OCI-LY7 (cell line): ENCODE measurements at regions not wholly inside any gene's neighbourhood (a gene's known extent, or its start where the extent isn't known, plus 50 kb on each side); places are given as distances from the start of the nearest gene placed in this dataset.

Experiments used
- BruUV-seq: library from RNA; stranded (reverse); fragments of 400-500 nt; replicated peaks from 2 replicates; lab custom pipeline; 2021; lab: Mats Ljungman, UMichigan
- CTCF ChIA-PET: fragments of 300-600 bp; sonication (Branson Sonifier 250); formaldehyde crosslinking; loops from one replicate; lab custom pipeline; 2022; ENCODE audit warnings: antibody characterized with exemption; ENCODE audit not compliant: unreplicated experiment; lab: Charles Lee
- POLR2A ChIA-PET: fragments of 300-600 bp; sonication (Branson Sonifier 250); formaldehyde crosslinking; loops from one replicate; lab custom pipeline; 2022; ENCODE audit warnings: antibody characterized with exemption; lab: Charles Lee
- DNase-seq: peaks from one replicate; pipeline ENCODE4 v3.0.0-alpha.2; 2015; ENCODE audit warnings: low spot score
- H2AFZ ChIP-seq: fragments of 200-600 bp; sonication (generic), shearing (Covaris generic); 2 replicates; pipeline ENCODE4 v1.6.1; 2014; ENCODE audit warnings: mild to moderate bottlenecking, antibody characterized with exemption, low read length, moderate library complexity
- H3K27ac ChIP-seq: fragments of 200-600 bp; sonication (generic); 2 replicates; pipeline ENCODE4 v1.5.1; 2014; ENCODE audit warnings: mixed run types, low read depth, mild to moderate bottlenecking, moderate library complexity, low read length, inconsistent platforms; ENCODE audit not compliant: poor library complexity, severe bottlenecking
- H3K36me3 ChIP-seq: fragments of 200-600 bp; sonication (generic); 2 replicates; pipeline ENCODE4 v1.6.1; 2014; ENCODE audit warnings: mild to moderate bottlenecking, antibody characterized with exemption, low read length, moderate library complexity, mixed read lengths; ENCODE audit not compliant: insufficient read depth
- H3K4me1 ChIP-seq: fragments of 200-600 bp; sonication (generic); 2 replicates; pipeline ENCODE4 v1.5.1; 2014; ENCODE audit warnings: mild to moderate bottlenecking, low read length; ENCODE audit not compliant: insufficient read depth, poor library complexity, severe bottlenecking
- H3K4me2 ChIP-seq: fragments of 200-600 bp; sonication (generic); 2 replicates; pipeline ENCODE4 v1.6.1; 2014; ENCODE audit warnings: mild to moderate bottlenecking, low read length
- H3K4me3 ChIP-seq: fragments of 200-600 bp; sonication (generic); 2 replicates; pipeline ENCODE4 v1.5.1; 2014; ENCODE audit warnings: mild to moderate bottlenecking, low read depth, low read length; ENCODE audit not compliant: poor library complexity, severe bottlenecking
- H3K79me2 ChIP-seq: fragments of 200-600 bp; sonication (generic); 2 replicates; pipeline ENCODE4 v1.6.1; 2016; ENCODE audit warnings: low read depth, mild to moderate bottlenecking, low read length, moderate library complexity, mixed read lengths; ENCODE audit not compliant: insufficient read depth
- H3K9me2 ChIP-seq: fragments of 200-600 bp; sonication (generic); 2 replicates; pipeline ENCODE4 v1.6.1; 2016; ENCODE audit warnings: mild to moderate bottlenecking, low read length, mixed read lengths; ENCODE audit not compliant: insufficient read depth
- H3K9me3 ChIP-seq: fragments of 200-600 bp; sonication (generic); 2 replicates; pipeline ENCODE4 v1.6.1; 2014; ENCODE audit warnings: mild to moderate bottlenecking, mixed run types, low read length, mixed read lengths
- H4K20me1 ChIP-seq: fragments of 200-600 bp; sonication (generic); 2 replicates; pipeline ENCODE4 v1.6.1; 2014; ENCODE audit warnings: mild to moderate bottlenecking, antibody characterized with exemption, low read length, moderate library complexity, mixed read lengths; ENCODE audit not compliant: insufficient read depth
- EZH2phosphoT487 ChIP-seq: fragments of 200-600 bp; sonication (generic); IDR thresholded peaks from 2 replicates; pipeline ENCODE4 v1.6.1; 2018; ENCODE audit warnings: low read depth, borderline replicate concordance, mild to moderate bottlenecking, mixed run types, antibody characterized with exemption, low read length, moderate library complexity, mixed read lengths
- intact Hi-C: fragments of 100-400 bp; cut with micrococcal nuclease; formaldehyde crosslinking; loops from one replicate; pipeline ENCODE4 v1.10.0; 2022; ENCODE audit not compliant: unreplicated experiment
- TF ChIP-seq, protein P1 (sequence below): fragments of 200-600 bp; sonication (generic); conservative IDR thresholded peaks from 2 replicates; pipeline ENCODE4 v1.5.1; 2014; ENCODE audit warnings: mild to moderate bottlenecking, antibody characterized with exemption, low read length, moderate library complexity, mixed read lengths

DNA sequence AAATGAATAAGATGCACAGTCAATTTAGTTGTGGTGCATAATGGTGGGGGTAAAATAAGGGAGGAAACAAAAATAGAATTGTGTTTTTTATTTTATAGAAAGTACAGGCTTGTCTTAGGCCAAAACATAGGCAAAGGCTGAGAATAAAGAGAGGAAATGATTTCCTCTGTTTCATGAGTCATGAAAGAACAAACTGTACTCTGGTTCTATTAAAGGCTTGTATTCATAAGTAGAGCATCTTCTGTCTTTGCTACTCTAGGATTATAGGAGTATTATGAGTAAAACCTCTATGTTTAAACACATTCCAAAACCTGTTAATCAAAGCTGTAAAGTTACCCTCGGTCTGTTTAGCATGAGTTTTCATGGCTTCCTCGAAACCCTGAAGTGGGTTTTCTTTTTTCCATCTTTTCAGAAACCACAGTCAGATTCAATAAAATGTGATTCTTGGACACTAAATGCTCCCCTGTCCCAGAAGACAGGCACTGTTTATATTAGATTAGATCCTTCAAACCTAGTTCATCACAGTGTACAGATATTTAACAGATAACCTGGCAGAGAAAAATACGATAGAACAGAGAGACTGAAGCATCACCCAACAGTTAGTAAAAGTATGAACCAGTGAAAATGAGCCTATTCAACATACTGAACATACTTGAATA, 473.9 kb upstream of the CYLC2 start:
- H4K20me1 ChIP-seq = no peaks in the 10 kb centered on the region
- BruUV-seq = no TSS peak
- no peaks in the 10 kb centered on the region for H3K36me3 ChIP-seq
- H3K79me2 ChIP-seq = no peaks in the 10 kb centered on the region
- H3K4me3 ChIP-seq = no peak overlapping the region
- H3K9me3 ChIP-seq = no peaks in the 10 kb centered on the region
- TF ChIP-seq EZH2phosphoT487 = no peak
- TF ChIP-seq, protein P1, sequence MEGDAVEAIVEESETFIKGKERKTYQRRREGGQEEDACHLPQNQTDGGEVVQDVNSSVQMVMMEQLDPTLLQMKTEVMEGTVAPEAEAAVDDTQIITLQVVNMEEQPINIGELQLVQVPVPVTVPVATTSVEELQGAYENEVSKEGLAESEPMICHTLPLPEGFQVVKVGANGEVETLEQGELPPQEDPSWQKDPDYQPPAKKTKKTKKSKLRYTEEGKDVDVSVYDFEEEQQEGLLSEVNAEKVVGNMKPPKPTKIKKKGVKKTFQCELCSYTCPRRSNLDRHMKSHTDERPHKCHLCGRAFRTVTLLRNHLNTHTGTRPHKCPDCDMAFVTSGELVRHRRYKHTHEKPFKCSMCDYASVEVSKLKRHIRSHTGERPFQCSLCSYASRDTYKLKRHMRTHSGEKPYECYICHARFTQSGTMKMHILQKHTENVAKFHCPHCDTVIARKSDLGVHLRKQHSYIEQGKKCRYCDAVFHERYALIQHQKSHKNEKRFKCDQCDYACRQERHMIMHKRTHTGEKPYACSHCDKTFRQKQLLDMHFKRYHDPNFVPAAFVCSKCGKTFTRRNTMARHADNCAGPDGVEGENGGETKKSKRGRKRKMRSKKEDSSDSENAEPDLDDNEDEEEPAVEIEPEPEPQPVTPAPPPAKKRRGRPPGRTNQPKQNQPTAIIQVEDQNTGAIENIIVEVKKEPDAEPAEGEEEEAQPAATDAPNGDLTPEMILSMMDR = no peak
- DNase-seq = no peak
- H3K4me1 ChIP-seq = no peaks in the 10 kb centered on the region
- POLR2A ChIA-PET = no interaction called here
- H3K4me2 ChIP-seq = no peak overlapping the region
- H2AFZ ChIP-seq = no peak overlapping the region
- 0 out of 2 replicates have a peak, but pooled peaks cover 4% of the 10 kb centered on the region for H3K9me2 ChIP-seq
- no peak overlapping the region for H3K27ac ChIP-seq
- CTCF ChIA-PET = no interaction called here
- intact Hi-C loops = no loop called here

DNA sequence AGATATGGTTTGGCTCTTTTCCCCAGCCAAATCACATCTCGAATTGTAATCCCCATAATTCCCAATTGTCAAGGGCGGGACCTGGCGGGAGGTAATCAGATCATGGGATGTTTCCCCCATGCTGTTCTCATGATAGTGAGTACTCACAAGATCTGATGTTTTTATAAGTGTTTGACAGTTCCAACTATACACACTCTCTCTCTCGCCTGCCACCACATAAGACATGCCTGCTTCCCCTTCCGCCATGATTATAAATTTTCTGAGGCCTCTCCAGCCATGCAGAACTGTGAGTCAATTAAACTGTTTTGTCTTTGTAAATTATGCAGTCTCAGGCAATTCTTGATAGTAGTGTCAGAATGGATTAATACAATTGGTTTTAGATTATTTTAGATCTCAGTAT, 475.7 kb upstream of the CYLC2 start:
- intact Hi-C loops = no loop called here
- no peak overlapping the region for H3K4me3 ChIP-seq
- ChIA-PET POLR2A (no interaction called here), CTCF (no interaction called here)
- H3K27ac ChIP-seq = no peak overlapping the region
- H4K20me1 ChIP-seq = no peaks in the 10 kb centered on the region
- H3K36me3 ChIP-seq = no peaks in the 10 kb centered on the region
- no TSS peak for BruUV-seq
- H3K79me2 ChIP-seq = no peaks in the 10 kb centered on the region
- no peaks in the 10 kb centered on the region for H3K9me2 ChIP-seq
- H2AFZ ChIP-seq = no peak overlapping the region
- no peak for DNase-seq
- no peaks in the 10 kb centered on the region for H3K9me3 ChIP-seq
- no peak overlapping the region for H3K4me2 ChIP-seq
- H3K4me1 ChIP-seq = no peaks in the 10 kb centered on the region
- TF ChIP-seq EZH2phosphoT487 = no peak
- TF ChIP-seq, protein P1 = no peak

DNA sequence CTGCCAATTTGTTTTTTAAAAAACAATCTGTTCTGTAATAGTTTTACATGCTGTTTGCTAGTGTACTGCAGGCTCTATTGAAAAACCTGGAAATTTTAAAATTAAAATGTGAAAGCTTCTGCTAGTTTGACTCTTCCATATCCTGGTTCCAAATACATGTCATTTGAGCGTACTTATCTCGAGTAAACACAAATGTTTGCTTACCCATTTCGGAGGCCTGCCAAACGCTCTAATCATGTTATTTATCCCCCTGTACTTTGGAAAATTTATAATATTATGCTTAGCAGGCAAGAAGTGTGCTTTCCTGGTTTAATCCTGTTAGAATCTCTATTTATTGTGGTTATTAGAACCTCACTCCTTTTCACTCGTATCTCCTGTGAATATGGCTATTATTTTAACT, 476.8 kb upstream of the CYLC2 start:
- BruUV-seq = no TSS peak
- no peaks in the 10 kb centered on the region for H3K9me2 ChIP-seq
- no peaks in the 10 kb centered on the region for H3K79me2 ChIP-seq
- H3K4me3 ChIP-seq = no peak overlapping the region
- H3K36me3 ChIP-seq = no peaks in the 10 kb centered on the region
- DNase-seq = no peak
- intact Hi-C loops = no loop called here
- ChIA-PET CTCF (no interaction called here), POLR2A (no interaction called here)
- H3K9me3 ChIP-seq = no peaks in the 10 kb centered on the region
- TF ChIP-seq EZH2phosphoT487 = no peak
- TF ChIP-seq, protein P1 = no peak
- H2AFZ ChIP-seq = no peak overlapping the region
- H3K4me2 ChIP-seq = no peak overlapping the region
- H3K27ac ChIP-seq = no peak overlapping the region
- H4K20me1 ChIP-seq = no peaks in the 10 kb centered on the region
- no peaks in the 10 kb centered on the region for H3K4me1 ChIP-seq
